ENCODE measurements at regions not wholly inside any gene's neighbourhood (a gene's known extent, or its start where the extent isn't known, plus 50 kb on each side); places are given as distances from the start of the nearest gene placed in this dataset.
"Not testable (repeated sequence)": the region's sequence is repeated elsewhere in the genome, so short reads cannot be mapped to it uniquely, and the experiment has no call there.

GRCh38 chr13:69649063-69649392 is 458.6 kb upstream of the ATXN8OS start:
- DNase-seq = no peak

- no peak for DNase-seq
Measured at GRCh38 chr13:69648340-69649062, 459.1 kb upstream of the ATXN8OS start.

GRCh38 chr13:69644447-69644846 is 463.2 kb upstream of the ATXN8OS start:
- no peak for DNase-seq

- DNase-seq = no peak
Measured at GRCh38 chr13:69641773-69642172, 465.9 kb upstream of the ATXN8OS start.

- no peak for DNase-seq
Measured at GRCh38 chr13:69633044-69633443, 474.6 kb upstream of the ATXN8OS start.

- DNase-seq = no peak
Measured at GRCh38 chr13:69623973-69624372, 483.7 kb upstream of the ATXN8OS start.

GRCh38 chr13:69619651-69620050 is 488.0 kb upstream of the ATXN8OS start:
- no peak for DNase-seq

- DNase-seq = no peak
Measured at GRCh38 chr13:69618838-69619237, 488.8 kb upstream of the ATXN8OS start.

- no peak for DNase-seq
Measured at GRCh38 chr13:69618393-69618792, 489.2 kb upstream of the ATXN8OS start.

GRCh38 chr13:69617587-69617986 is 490.0 kb upstream of the ATXN8OS start:
- DNase-seq = no peak

- no peak for DNase-seq
Measured at GRCh38 chr13:69616396-69616795, 491.2 kb upstream of the ATXN8OS start.

- DNase-seq = not testable (repeated sequence)
Measured at GRCh38 chr13:69615055-69615454, 492.6 kb upstream of the ATXN8OS start.

- DNase-seq = no peak
Measured at GRCh38 chr13:69604698-69605097, 502.9 kb upstream of the ATXN8OS start.

- DNase-seq = no peak
Measured at GRCh38 chr13:69603144-69603853, 504.3 kb upstream of the ATXN8OS start.

GRCh38 chr13:69601661-69602060 is 506.0 kb upstream of the ATXN8OS start:
- no peak for DNase-seq

GRCh38 chr13:69600811-69601210 is 506.8 kb upstream of the ATXN8OS start:
- no peak for DNase-seq

- DNase-seq = no peak
Measured at GRCh38 chr13:69597088-69597487, 510.5 kb upstream of the ATXN8OS start.

GRCh38 chr13:69595181-69595580 is 512.4 kb upstream of the ATXN8OS start:
- DNase-seq = no peak

- no peak for DNase-seq
Measured at GRCh38 chr13:69591437-69591836, 516.2 kb upstream of the ATXN8OS start.

GRCh38 chr13:69589531-69590235 is 517.9 kb upstream of the ATXN8OS start:
- no peak for DNase-seq

- DNase-seq = no peak
Measured at GRCh38 chr13:69585656-69586055, 522.0 kb upstream of the ATXN8OS start.

- no peak for DNase-seq
Measured at GRCh38 chr13:69580255-69580654, 527.4 kb upstream of the ATXN8OS start.

GRCh38 chr13:69579351-69579750 is 528.3 kb upstream of the ATXN8OS start:
- DNase-seq = no peak
